Left ventricle myocardium superior (tissue), 1 donor: ENCODE measurements at regions not wholly inside any gene's neighbourhood (a gene's known extent, or its start where the extent isn't known, plus 50 kb on each side); places are given as distances from the start of the nearest gene placed in this dataset.
"Not testable (repeated sequence)": the region's sequence is repeated elsewhere in the genome, so short reads cannot be mapped to it uniquely, and the experiment has no call there.

Experiments
- ATAC-seq: fragments of 200-7000 bp; cut with Tn5 transposase; one replicate; pipeline ENCODE4 v1.9.1; 2020; ENCODE audit warnings: mild to moderate bottlenecking, moderate library complexity
- DNase-seq: peaks from one replicate; pipeline ENCODE4 v3.0.0-alpha.2; 2020
- intact Hi-C: fragments of 100-400 bp; cut with micrococcal nuclease; formaldehyde crosslinking; loops from one replicate; pipeline ENCODE4 v1.11.0; 2022
- donor health status: DM: no; HTN: yes; CAD: no; lungs with severe emphysema.

- no peak for ATAC-seq
- DNase-seq: no peak
- intact Hi-C loops: no loop called here
These were observed 289.6 kb downstream of the MED10 start for GRCh38 chr5:6088706-6089105.

GRCh38 chr5:6087576-6087975 lies 290.8 kb downstream of the MED10 start:
- DNase-seq (no peak), ATAC-seq (no peak)
- intact Hi-C loops: no loop called here

GRCh38 chr5:6086871-6087270 lies 291.5 kb downstream of the MED10 start:
- DNase-seq (no peak), ATAC-seq (no peak)
- intact Hi-C loops: no loop called here

GRCh38 chr5:6085341-6085860 lies 292.9 kb downstream of the MED10 start:
- ATAC-seq (no peak), DNase-seq (no peak)
- intact Hi-C loops: no loop called here

- ATAC-seq (no peak), DNase-seq (no peak)
- intact Hi-C loops: no loop called here
These were observed 293.5 kb downstream of the MED10 start for GRCh38 chr5:6084836-6085235.

- intact Hi-C loops: no loop called here
- DNase-seq: no peak
- ATAC-seq: no peak
These were observed 294.0 kb downstream of the MED10 start for GRCh38 chr5:6084376-6084775.

GRCh38 chr5:6083311-6083978 lies 294.9 kb downstream of the MED10 start:
- DNase-seq: no peak

GRCh38 chr5:6082685-6083084 lies 295.7 kb downstream of the MED10 start:
- no peak for ATAC-seq
- intact Hi-C loops: no loop called here
- no peak for DNase-seq

More at GRCh38 chr5:6083311-6083978, 294.9 kb downstream of the MED10 start:
- intact Hi-C loops: no loop called here
- no peak for ATAC-seq

GRCh38 chr5:6081727-6082210 lies 296.6 kb downstream of the MED10 start:
- no peak for ATAC-seq
- no peak for DNase-seq
- intact Hi-C loops: no loop called here

GRCh38 chr5:6080930-6081726 lies 297.2 kb downstream of the MED10 start:
- ATAC-seq (no peak), DNase-seq (no peak)
- intact Hi-C loops: no loop called here

GRCh38 chr5:6080436-6080835 lies 297.9 kb downstream of the MED10 start:
- intact Hi-C loops: no loop called here
- DNase-seq (no peak), ATAC-seq (no peak)

- no peak for ATAC-seq
- DNase-seq: no peak
- intact Hi-C loops: no loop called here
These were observed 299.5 kb downstream of the MED10 start for GRCh38 chr5:6078881-6079280.

- DNase-seq: no peak
- intact Hi-C loops: no loop called here
- no peak for ATAC-seq
These were observed 301.8 kb downstream of the MED10 start for GRCh38 chr5:6076341-6077239.

GRCh38 chr5:6072488-6072887 lies 305.9 kb downstream of the MED10 start:
- DNase-seq, ATAC-seq, intact Hi-C loops: not testable (repeated sequence)

GRCh38 chr5:6069496-6070185 lies 308.7 kb downstream of the MED10 start:
- DNase-seq: no peak
- ATAC-seq: no peak
- intact Hi-C loops: no loop called here

GRCh38 chr5:6066016-6066415 lies 312.3 kb downstream of the MED10 start:
- intact Hi-C loops: no loop called here
- ATAC-seq (no peak), DNase-seq (no peak)

- ATAC-seq (no peak), DNase-seq (no peak)
- intact Hi-C loops: no loop called here
These were observed 319.1 kb downstream of the MED10 start for GRCh38 chr5:6059137-6059800.

GRCh38 chr5:6058055-6058715 lies 320.2 kb downstream of the MED10 start:
- intact Hi-C loops: no loop called here
- ATAC-seq (no peak), DNase-seq (no peak)
